ENCODE measurements at regions not wholly inside any gene's neighbourhood (a gene's known extent, or its start where the extent isn't known, plus 50 kb on each side); places are given as distances from the start of the nearest gene placed in this dataset.

GRCh38 chr3:117217355-117217754 is 507.8 kb downstream of the TUSC7 start:
- TF ChIP-seq, protein P1, sequence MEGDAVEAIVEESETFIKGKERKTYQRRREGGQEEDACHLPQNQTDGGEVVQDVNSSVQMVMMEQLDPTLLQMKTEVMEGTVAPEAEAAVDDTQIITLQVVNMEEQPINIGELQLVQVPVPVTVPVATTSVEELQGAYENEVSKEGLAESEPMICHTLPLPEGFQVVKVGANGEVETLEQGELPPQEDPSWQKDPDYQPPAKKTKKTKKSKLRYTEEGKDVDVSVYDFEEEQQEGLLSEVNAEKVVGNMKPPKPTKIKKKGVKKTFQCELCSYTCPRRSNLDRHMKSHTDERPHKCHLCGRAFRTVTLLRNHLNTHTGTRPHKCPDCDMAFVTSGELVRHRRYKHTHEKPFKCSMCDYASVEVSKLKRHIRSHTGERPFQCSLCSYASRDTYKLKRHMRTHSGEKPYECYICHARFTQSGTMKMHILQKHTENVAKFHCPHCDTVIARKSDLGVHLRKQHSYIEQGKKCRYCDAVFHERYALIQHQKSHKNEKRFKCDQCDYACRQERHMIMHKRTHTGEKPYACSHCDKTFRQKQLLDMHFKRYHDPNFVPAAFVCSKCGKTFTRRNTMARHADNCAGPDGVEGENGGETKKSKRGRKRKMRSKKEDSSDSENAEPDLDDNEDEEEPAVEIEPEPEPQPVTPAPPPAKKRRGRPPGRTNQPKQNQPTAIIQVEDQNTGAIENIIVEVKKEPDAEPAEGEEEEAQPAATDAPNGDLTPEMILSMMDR (IDR thresholded peaks at IDR 0.05) = no peak

DNA sequence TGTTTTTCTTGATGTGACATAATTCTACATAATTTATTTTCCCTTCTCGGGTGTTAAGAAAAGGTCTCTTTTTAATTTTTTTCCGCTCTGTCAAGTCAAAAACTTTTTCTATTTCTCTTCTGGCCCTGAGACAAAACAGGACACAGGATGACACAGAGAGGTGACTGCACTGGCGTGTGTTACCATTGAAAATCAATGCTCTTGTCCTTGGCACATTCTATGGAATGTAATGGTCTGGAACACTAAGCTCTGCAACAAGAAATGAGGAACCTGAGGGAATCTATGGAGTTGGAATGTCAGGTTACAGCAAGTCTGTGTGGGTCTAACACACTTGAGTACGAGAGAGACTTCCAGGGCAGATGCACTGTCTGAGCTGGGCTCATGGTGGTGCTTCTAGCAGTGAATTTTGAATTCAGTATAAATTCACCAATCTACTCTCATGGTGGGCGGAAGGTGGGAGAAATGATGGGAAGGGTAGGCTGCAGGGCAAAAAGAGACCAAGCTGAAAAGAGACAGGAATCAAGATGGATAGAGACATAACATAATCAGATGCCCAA is 508.3 kb downstream of the TUSC7 start:
- TF ChIP-seq, protein P1 (IDR thresholded peaks at IDR 0.05) = no peak

GRCh38 chr3:117218641-117219048 is 509.1 kb downstream of the TUSC7 start:
- TF ChIP-seq, protein P1 (IDR thresholded peaks at IDR 0.05) = no peak

DNA sequence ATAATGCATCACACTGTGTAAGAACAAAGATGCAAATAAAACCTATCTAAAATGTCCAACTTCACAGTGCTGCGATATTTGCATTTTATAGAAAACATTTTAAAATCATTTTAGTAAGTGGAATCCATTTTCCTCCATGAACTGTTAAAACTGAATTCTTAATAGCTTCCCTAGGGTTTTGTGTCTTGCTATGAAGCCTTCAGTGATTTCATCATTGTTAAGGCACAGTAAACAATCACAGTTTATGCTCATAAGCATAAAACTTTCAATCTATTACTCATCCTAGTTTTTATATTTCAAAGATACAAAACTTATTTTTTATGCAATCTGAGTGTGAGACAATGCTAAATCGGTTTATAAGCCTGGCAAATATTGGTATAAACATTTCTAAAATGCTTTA is 509.7 kb downstream of the TUSC7 start:
- TF ChIP-seq, protein P1 (IDR thresholded peaks at IDR 0.05) = no peak

- TF ChIP-seq, protein P1 (IDR thresholded peaks at IDR 0.05) = no peak
These were observed 517.4 kb downstream of the TUSC7 start for GRCh38 chr3:117226932-117227331.

DNA sequence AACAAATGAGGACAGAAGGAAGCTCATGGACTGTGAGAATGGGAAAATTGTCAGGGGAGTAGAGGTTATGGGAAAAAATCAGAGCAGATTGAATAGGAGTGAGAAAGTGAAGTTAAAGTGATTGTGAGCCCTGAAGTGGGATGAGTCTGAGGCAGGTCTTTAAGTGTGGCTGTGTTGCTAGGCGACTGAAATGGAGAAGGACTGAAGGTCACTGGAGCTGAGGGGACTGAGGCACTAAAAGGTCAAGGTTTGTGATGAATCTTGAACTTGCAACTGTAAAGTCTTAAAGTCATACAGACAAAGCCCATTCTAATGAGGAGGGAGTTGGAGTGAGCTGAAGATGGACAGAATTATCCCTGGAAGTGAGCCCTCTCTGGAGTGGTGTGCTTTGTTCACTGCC is 518.9 kb downstream of the TUSC7 start:
- TF ChIP-seq, protein P1 (IDR thresholded peaks at IDR 0.05) = no peak

DNA sequence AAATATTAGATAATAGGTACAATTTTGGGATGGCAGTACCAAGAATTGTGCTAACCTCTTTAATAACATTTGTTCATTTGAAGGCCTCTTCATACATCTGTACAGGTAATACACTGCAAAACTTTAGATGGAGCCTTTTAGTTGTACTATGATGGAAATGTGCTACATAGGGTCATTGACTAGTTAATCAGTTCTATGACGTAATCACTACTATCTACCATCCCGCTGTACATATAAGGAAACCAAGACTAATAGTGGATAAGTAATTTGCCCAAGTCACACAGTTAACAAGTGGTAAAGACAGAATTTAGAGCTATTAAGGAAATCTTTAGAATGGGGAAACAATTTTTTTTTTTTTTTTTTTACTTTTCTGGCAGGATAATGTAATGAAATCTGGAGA is 521.3 kb downstream of the TUSC7 start:
- TF ChIP-seq, protein P1 (IDR thresholded peaks at IDR 0.05) = no peak

DNA sequence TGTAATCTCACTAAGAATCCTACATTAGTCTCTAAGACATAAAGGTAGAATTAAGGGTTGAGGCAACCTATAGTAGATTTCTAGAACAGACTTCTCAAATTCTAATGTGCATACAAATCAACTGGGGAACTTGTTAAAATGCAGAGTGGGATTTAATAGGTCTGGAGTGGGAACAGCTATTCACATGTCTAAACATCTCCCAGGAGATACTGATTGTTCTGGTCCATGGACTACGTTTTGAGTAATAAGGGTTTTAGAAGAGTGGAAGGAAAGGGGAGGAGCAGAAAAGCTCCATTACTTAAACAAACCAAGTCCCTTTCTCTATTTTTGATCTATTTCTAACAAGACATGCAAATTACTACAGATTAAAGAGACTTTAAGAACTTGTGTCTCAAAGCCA is 524.8 kb downstream of the TUSC7 start:
- TF ChIP-seq, protein P1 (IDR thresholded peaks at IDR 0.05) = no peak

Measured in LNCAP (cell line).